ENCODE measurements at regions not wholly inside any gene's neighbourhood (a gene's known extent, or its start where the extent isn't known, plus 50 kb on each side); places are given as distances from the start of the nearest gene placed in this dataset.
"Not testable (repeated sequence)": the region's sequence is repeated elsewhere in the genome, so short reads cannot be mapped to it uniquely, and the experiment has no call there.

GRCh38 chrX:140165849-140166248, 200.5 kb upstream of the CXorf66 start:
- Histone ChIP-seq H3K4me3 (ENCODE audit: low read depth, low read length) (no peak overlapping the region), H3K36me3 (ENCODE audit: insufficient read depth, low read length) (no peaks in the 10 kb centered on the region), H2AFZ (ENCODE audit: low read length, unreplicated experiment) (no peak overlapping the region), H3K79me2 (ENCODE audit: control insufficient read depth, insufficient read depth, low read length, unreplicated experiment) (no peaks in the 10 kb centered on the region), H3K27me3 (ENCODE audit: insufficient read depth, low read length) (no peaks in the 10 kb centered on the region), H3K27ac (ENCODE audit: low read depth, low read length) (no peak overlapping the region), H3K4me1 (ENCODE audit: control insufficient read depth, insufficient read depth, low read length, unreplicated experiment) (no peaks in the 10 kb centered on the region)

GRCh38 chrX:140164391-140164790, 199.1 kb upstream of the CXorf66 start:
- Histone ChIP-seq H3K79me2 (ENCODE audit: control insufficient read depth, insufficient read depth, low read length, unreplicated experiment) (no peaks in the 10 kb centered on the region), H3K4me1 (ENCODE audit: control insufficient read depth, insufficient read depth, low read length, unreplicated experiment) (no peaks in the 10 kb centered on the region), H3K36me3 (ENCODE audit: insufficient read depth, low read length) (no peaks in the 10 kb centered on the region), H3K4me3 (ENCODE audit: low read depth, low read length) (no peak overlapping the region), H2AFZ (ENCODE audit: low read length, unreplicated experiment) (no peak overlapping the region), H3K27me3 (ENCODE audit: insufficient read depth, low read length) (no peaks in the 10 kb centered on the region), H3K27ac (ENCODE audit: low read depth, low read length) (no peak overlapping the region)

DNA sequence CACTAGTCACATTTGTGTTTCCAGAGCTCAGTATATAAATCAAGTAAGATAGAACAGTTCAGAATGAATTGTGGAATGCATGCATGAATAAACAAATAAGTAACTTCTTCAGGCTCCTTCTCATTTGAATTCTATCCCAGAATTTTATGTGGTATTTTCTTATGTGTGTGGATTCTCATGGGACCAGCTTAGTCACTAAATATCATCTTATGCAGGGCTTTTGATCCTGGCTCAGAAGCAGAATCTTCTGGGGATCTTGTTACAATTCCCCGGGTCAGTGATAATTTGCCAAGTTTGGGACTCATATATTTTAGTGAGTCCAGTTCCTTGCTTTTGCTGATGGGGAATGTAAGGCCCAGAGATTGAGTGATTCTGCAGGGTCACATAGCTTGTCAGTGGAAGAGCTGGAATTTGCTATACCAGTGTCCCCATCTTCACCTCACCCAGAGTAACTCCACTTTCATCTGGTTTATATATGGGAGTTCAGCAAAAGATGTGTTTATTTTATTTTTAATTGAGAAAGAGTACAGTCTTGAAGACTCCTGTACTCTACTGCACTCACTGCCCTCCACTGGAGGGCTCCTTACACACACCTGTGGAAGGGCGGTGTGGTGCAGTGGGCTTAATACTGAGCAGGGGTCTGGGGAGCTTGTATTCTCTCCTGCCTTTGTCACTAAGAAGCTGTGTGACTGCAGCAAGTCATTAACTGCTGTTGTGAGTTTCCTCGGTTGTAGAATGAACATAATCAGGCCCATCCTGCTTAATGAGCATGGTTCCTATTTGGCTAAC, 198.2 kb upstream of the CXorf66 start:
- Histone ChIP-seq H3K4me3 (ENCODE audit: low read depth, low read length) (no peak overlapping the region), H3K36me3 (ENCODE audit: insufficient read depth, low read length) (no peaks in the 10 kb centered on the region), H2AFZ (ENCODE audit: low read length, unreplicated experiment) (no peak overlapping the region), H3K27ac (ENCODE audit: low read depth, low read length) (no peak overlapping the region), H3K79me2 (ENCODE audit: control insufficient read depth, insufficient read depth, low read length, unreplicated experiment) (no peaks in the 10 kb centered on the region), H3K4me1 (ENCODE audit: control insufficient read depth, insufficient read depth, low read length, unreplicated experiment) (no peaks in the 10 kb centered on the region), H3K27me3 (ENCODE audit: insufficient read depth, low read length) (no peaks in the 10 kb centered on the region)

DNA sequence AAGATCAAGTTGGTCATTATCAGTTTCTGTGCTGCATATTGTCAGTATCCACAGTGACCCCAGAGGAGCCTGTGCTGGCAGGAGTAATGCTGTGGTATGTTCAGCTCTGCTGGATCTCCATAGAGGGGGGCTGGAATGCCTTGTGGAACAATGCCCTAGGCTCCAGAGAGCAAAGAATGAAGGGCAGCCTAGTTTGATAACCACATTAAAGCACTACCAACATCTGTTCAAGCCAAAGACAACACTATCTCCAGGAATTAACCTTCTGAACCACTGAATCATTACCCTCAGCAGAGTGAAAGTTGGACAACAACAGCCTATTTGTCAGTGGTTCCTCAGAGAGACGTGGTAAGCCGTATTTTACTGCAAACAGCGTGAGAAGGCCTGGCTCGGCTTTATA, 192.3 kb upstream of the CXorf66 start:
- Histone ChIP-seq H3K27me3 (ENCODE audit: insufficient read depth, low read length) (no peaks in the 10 kb centered on the region), H2AFZ (ENCODE audit: low read length, unreplicated experiment) (no peak overlapping the region), H3K36me3 (ENCODE audit: insufficient read depth, low read length) (no peaks in the 10 kb centered on the region), H3K27ac (ENCODE audit: low read depth, low read length) (no peak overlapping the region), H3K4me3 (ENCODE audit: low read depth, low read length) (no peak overlapping the region), H3K4me1 (ENCODE audit: control insufficient read depth, insufficient read depth, low read length, unreplicated experiment) (no peaks in the 10 kb centered on the region), H3K79me2 (ENCODE audit: control insufficient read depth, insufficient read depth, low read length, unreplicated experiment) (no peaks in the 10 kb centered on the region)

DNA sequence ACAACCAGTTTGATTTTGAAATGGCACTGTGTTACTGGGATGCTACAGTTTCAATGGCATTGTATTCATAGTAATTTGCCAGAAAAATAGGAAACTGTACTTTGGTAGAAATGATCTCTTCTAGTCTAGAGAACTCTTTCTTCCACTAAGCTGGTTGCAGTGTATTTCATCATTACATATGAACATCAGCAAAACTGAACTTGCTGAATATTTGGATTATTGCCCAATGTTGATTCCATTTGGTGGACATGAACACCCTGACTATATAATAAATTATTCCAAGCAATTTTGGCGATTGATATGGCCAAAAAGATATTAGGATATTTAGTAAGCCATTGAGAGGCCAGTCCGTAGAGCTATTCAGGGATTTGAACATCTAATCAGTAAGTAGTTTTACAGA, 191.8 kb upstream of the CXorf66 start:
- no peaks in the 10 kb centered on the region for H3K36me3 ChIP-seq (ENCODE audit: insufficient read depth, low read length)
- H2AFZ ChIP-seq (ENCODE audit: low read length, unreplicated experiment): no peak overlapping the region
- no peak overlapping the region for H3K4me3 ChIP-seq (ENCODE audit: low read depth, low read length)
- no peaks in the 10 kb centered on the region for H3K79me2 ChIP-seq (ENCODE audit: control insufficient read depth, insufficient read depth, low read length, unreplicated experiment)
- no peaks in the 10 kb centered on the region for H3K27me3 ChIP-seq (ENCODE audit: insufficient read depth, low read length)
- H3K4me1 ChIP-seq (ENCODE audit: control insufficient read depth, insufficient read depth, low read length, unreplicated experiment): no peaks in the 10 kb centered on the region
- H3K27ac ChIP-seq (ENCODE audit: low read depth, low read length): no peak overlapping the region

DNA sequence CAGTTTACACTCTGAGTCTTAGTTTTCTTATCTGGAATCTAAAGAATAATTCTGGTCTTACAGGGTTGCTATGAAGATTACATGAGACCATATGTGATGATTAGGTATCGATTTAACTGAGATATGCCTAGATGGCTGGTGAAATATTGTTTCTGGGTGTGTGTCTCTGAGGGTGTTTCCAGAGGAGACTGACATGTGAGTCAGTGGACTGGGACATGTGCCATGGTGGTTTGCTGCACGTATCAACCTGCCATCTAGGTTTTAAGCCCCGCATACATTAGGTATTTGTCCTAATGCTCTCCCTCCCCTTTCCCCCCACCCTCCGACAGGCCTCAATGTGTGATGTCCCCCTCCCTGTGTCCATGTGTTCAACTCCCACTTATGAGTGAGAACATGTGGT, 186.0 kb upstream of the CXorf66 start:
- no peak overlapping the region for H3K4me3 ChIP-seq (ENCODE audit: low read depth, low read length)

DNA sequence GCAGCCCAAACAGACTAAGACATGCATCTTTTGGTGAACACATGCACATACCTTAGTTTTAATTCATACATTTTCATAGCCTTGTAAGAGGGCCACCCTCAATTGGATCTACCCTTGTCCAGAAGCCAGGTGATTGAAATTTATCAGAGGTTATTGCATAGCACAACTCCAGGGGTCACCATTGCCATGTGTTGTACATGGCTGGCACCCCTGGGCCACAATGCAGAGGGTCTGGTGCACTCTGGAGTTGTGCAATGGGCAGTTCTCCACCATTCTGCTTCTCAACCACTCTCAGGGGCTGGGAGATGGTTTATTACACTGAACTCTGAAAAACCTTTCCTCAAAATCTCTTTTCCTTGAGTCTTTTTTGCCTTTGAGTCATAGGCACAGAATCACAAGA, 184.4 kb upstream of the CXorf66 start:
- no peak overlapping the region for H3K4me3 ChIP-seq (ENCODE audit: low read depth, low read length)
- H3K79me2 ChIP-seq (ENCODE audit: control insufficient read depth, insufficient read depth, low read length, unreplicated experiment): no peaks in the 10 kb centered on the region
- no peaks in the 10 kb centered on the region for H3K27me3 ChIP-seq (ENCODE audit: insufficient read depth, low read length)
- no peaks in the 10 kb centered on the region for H3K4me1 ChIP-seq (ENCODE audit: control insufficient read depth, insufficient read depth, low read length, unreplicated experiment)
- H2AFZ ChIP-seq (ENCODE audit: low read length, unreplicated experiment): no peak overlapping the region
- H3K27ac ChIP-seq (ENCODE audit: low read depth, low read length): no peak overlapping the region
- no peaks in the 10 kb centered on the region for H3K36me3 ChIP-seq (ENCODE audit: insufficient read depth, low read length)

More for the DNA sequence above, 186.0 kb upstream of the CXorf66 start:
- H3K27me3 ChIP-seq (ENCODE audit: insufficient read depth, low read length): no peaks in the 10 kb centered on the region
- no peaks in the 10 kb centered on the region for H3K4me1 ChIP-seq (ENCODE audit: control insufficient read depth, insufficient read depth, low read length, unreplicated experiment)
- H3K27ac ChIP-seq (ENCODE audit: low read depth, low read length): no peak overlapping the region
- no peaks in the 10 kb centered on the region for H3K79me2 ChIP-seq (ENCODE audit: control insufficient read depth, insufficient read depth, low read length, unreplicated experiment)
- H2AFZ ChIP-seq (ENCODE audit: low read length, unreplicated experiment): no peak overlapping the region
- H3K36me3 ChIP-seq (ENCODE audit: insufficient read depth, low read length): no peaks in the 10 kb centered on the region

DNA sequence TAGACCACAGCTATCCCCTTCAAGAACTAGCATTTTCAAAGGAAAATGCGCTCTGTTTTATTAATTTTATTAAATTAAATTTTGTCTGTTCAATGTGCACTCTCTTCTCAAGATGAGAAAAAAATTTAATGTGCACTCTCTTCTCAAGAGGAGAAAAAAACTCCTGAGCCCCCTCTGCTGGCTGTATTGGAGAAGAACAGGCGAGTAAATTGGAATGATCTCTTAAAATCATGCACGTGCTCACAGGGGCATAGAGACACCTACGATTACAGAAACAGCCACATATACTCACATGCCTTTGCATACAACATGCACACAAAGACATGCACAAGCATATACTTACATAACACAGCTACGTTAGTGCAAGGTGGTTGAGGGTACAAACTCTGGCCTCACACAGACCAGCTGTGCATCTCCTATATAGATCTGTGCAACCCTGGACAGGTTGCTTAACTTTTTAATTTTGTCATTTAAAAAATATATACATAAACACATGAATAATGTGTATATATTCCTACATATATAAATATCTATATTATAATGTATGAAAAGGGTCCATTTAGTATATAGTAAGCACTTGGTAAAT, 176.2 kb upstream of the CXorf66 start:
- Histone ChIP-seq H2AFZ (ENCODE audit: low read length, unreplicated experiment) (no peak overlapping the region), H3K27me3 (ENCODE audit: insufficient read depth, low read length) (no peaks in the 10 kb centered on the region), H3K27ac (ENCODE audit: low read depth, low read length) (no peak overlapping the region), H3K4me3 (ENCODE audit: low read depth, low read length) (no peak overlapping the region), H3K36me3 (ENCODE audit: insufficient read depth, low read length) (no peaks in the 10 kb centered on the region), H3K79me2 (ENCODE audit: control insufficient read depth, insufficient read depth, low read length, unreplicated experiment) (no peaks in the 10 kb centered on the region), H3K4me1 (ENCODE audit: control insufficient read depth, insufficient read depth, low read length, unreplicated experiment) (no peaks in the 10 kb centered on the region)

DNA sequence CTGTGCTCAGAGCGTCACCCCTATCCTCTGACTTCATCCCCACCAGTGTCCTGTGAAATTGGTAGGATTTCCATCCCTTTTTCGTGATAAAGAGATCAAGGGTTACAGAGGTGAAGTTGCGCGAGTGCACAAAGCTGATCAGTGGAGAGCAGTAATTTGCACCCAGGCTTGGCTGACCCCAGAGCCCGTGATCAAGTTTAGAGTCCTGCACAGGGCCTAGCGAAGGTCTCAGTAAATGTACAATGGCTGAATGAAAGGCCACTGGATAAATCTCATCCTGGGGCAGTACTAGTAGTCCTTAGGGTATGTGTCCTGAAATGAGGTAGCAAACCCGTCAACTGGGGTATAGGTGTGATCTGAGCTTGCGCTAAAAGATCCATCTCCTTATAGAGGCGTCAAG, 173.2 kb upstream of the CXorf66 start:
- not testable (repeated sequence) for H3K27me3 ChIP-seq (ENCODE audit: insufficient read depth, low read length); H3K27ac ChIP-seq (ENCODE audit: low read depth, low read length); H3K4me3 ChIP-seq (ENCODE audit: low read depth, low read length); H2AFZ ChIP-seq (ENCODE audit: low read length, unreplicated experiment); H3K4me1 ChIP-seq (ENCODE audit: control insufficient read depth, insufficient read depth, low read length, unreplicated experiment); H3K36me3 ChIP-seq (ENCODE audit: insufficient read depth, low read length); H3K79me2 ChIP-seq (ENCODE audit: control insufficient read depth, insufficient read depth, low read length, unreplicated experiment)

- H3K79me2 ChIP-seq (ENCODE audit: control insufficient read depth, insufficient read depth, low read length, unreplicated experiment); H3K27ac ChIP-seq (ENCODE audit: low read depth, low read length); H3K4me3 ChIP-seq (ENCODE audit: low read depth, low read length); H3K27me3 ChIP-seq (ENCODE audit: insufficient read depth, low read length); H3K36me3 ChIP-seq (ENCODE audit: insufficient read depth, low read length); H2AFZ ChIP-seq (ENCODE audit: low read length, unreplicated experiment); H3K4me1 ChIP-seq (ENCODE audit: control insufficient read depth, insufficient read depth, low read length, unreplicated experiment): not testable (repeated sequence)
Measured at GRCh38 chrX:140138065-140138464, 172.7 kb upstream of the CXorf66 start.

GRCh38 chrX:140132937-140133336, 167.6 kb upstream of the CXorf66 start:
- H3K36me3 ChIP-seq (ENCODE audit: insufficient read depth, low read length): no peaks in the 10 kb centered on the region
- H2AFZ ChIP-seq (ENCODE audit: low read length, unreplicated experiment): no peak overlapping the region
- H3K79me2 ChIP-seq (ENCODE audit: control insufficient read depth, insufficient read depth, low read length, unreplicated experiment): no peaks in the 10 kb centered on the region
- H3K4me3 ChIP-seq (ENCODE audit: low read depth, low read length): no peak overlapping the region
- H3K27me3 ChIP-seq (ENCODE audit: insufficient read depth, low read length): no peaks in the 10 kb centered on the region
- H3K27ac ChIP-seq (ENCODE audit: low read depth, low read length): no peak overlapping the region
- no peaks in the 10 kb centered on the region for H3K4me1 ChIP-seq (ENCODE audit: control insufficient read depth, insufficient read depth, low read length, unreplicated experiment)
